ENCODE measurements at regions not wholly inside any gene's neighbourhood (a gene's known extent, or its start where the extent isn't known, plus 50 kb on each side); places are given as distances from the start of the nearest gene placed in this dataset.

GRCh38 chr11:128359515-128359914 is 227.8 kb downstream of the ETS1 start:
- H3K27ac ChIP-seq, result no peak overlapping the region
- no peaks in the 10 kb centered on the region for H3K9me3 ChIP-seq
- no peak for DNase-seq (ENCODE audit: low read depth in 1 of 2, low spot score in 1 of 2)
- H3K4me1 ChIP-seq, result 0 out of 3 replicates have a peak, but pooled peaks cover 7% of the 10 kb centered on the region
- ChIA-PET CTCF (interaction anchor here (0.6 to 1.1 kb wide), 2 partner anchors 14 to 187 kb away, joined by 3 to 4 read pairs; no protein-coding TSS in a partner anchor), POLR2A (no interaction called here)
- ATAC-seq, result no peak
- no peak for FAIRE-seq
- H3K4me3 ChIP-seq, result no peak overlapping the region
- TF ChIP-seq MAZ (IDR thresholded peaks at IDR 0.05; ENCODE audit: borderline replicate concordance, low read depth, low read length), result no peak
- no peak for TF ChIP-seq SREBF2 (IDR thresholded peaks at IDR 0.05)
- no peak for TF ChIP-seq CTCF (IDR thresholded peaks at IDR 0.05)
- TF ChIP-seq ZC3H11A (IDR thresholded peaks at IDR 0.05), result no peak
- no peak for TF ChIP-seq NPAS2 (CRISPR knock-in tag; IDR thresholded peaks at IDR 0.05; ENCODE audit: borderline replicate concordance)
- no peak for TF ChIP-seq SMC3 (IDR thresholded peaks at IDR 0.05)
- TF ChIP-seq HEYL (CRISPR knock-in tag; IDR thresholded peaks at IDR 0.05), result no peak
- 62% methylated on average over 3 of the region's 3 CpGs for WGBS (ENCODE audit: missing lambda C conversion rate)
- 0 out of 3 replicates have a peak overlapping the region, but pooled peaks have one; percentile 19 for H3K4me2 ChIP-seq

GRCh38 chr11:128357073-128357472 is 230.3 kb downstream of the ETS1 start:
- no peak overlapping the region for H3K4me3 ChIP-seq
- 55% methylated on average over 5 of the region's 5 CpGs for WGBS (ENCODE audit: missing lambda C conversion rate)
- ChIA-PET POLR2A (no interaction called here), CTCF (interaction anchor here (1.7 kb wide), 1 partner anchor 274 kb away, joined by 3 read pairs; no protein-coding TSS in a partner anchor)
- TF ChIP-seq ZSCAN20 (CRISPR knock-in tag; IDR thresholded peaks at IDR 0.05) (no peak), NR3C1 (IDR thresholded peaks at IDR 0.05) (no peak), CBX8 (IDR thresholded peaks at IDR 0.05) (no peak), HOXA7 (CRISPR knock-in tag; IDR thresholded peaks at IDR 0.05) (no peak), CEBPB (IDR thresholded peaks at IDR 0.05) (no peak), GATA3 (IDR thresholded peaks at IDR 0.05; ENCODE audit: borderline replicate concordance) (no peak), CHD2 (IDR thresholded peaks at IDR 0.05; ENCODE audit: low read length, partially characterized antibody) (no peak), ATOH8 (CRISPR knock-in tag; IDR thresholded peaks at IDR 0.05; ENCODE audit: low read depth) (no peak), SREBF2 (IDR thresholded peaks at IDR 0.05) (no peak), KDM5A (IDR thresholded peaks at IDR 0.05) (no peak), EP300 (IDR thresholded peaks at IDR 0.05) (no peak), EHMT2 (IDR thresholded peaks at IDR 0.05; ENCODE audit: low read depth) (no peak), MAFK (IDR thresholded peaks at IDR 0.05; ENCODE audit: partially characterized antibody) (no peak), ZFP36 (IDR thresholded peaks at IDR 0.05; ENCODE audit: borderline replicate concordance, partially characterized antibody) (no peak), ESRRA (IDR thresholded peaks at IDR 0.05; ENCODE audit: borderline replicate concordance, low read length) (no peak), RFX5 (IDR thresholded peaks at IDR 0.05) (no peak), RARB (CRISPR knock-in tag; IDR thresholded peaks at IDR 0.05) (no peak)
- TF ChIP-seq, protein P1, sequence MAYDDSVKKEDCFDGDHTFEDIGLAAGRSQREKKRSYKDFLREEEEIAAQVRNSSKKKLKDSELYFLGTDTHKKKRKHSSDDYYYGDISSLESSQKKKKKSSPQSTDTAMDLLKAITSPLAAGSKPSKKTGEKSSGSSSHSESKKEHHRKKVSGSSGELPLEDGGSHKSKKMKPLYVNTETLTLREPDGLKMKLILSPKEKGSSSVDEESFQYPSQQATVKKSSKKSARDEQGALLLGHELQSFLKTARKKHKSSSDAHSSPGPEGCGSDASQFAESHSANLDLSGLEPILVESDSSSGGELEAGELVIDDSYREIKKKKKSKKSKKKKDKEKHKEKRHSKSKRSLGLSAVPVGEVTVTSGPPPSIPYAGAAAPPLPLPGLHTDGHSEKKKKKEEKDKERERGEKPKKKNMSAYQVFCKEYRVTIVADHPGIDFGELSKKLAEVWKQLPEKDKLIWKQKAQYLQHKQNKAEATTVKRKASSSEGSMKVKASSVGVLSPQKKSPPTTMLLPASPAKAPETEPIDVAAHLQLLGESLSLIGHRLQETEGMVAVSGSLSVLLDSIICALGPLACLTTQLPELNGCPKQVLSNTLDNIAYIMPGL (CRISPR knock-in tag; IDR thresholded peaks at IDR 0.05; ENCODE audit: borderline replicate concordance), result no peak
- no peak overlapping the region for H3K27ac ChIP-seq
- DNase-seq (ENCODE audit: low read depth in 1 of 2, low spot score in 1 of 2) (no peak), FAIRE-seq (no peak), ATAC-seq (no peak)
- 0 out of 3 replicates have a peak, but pooled peaks cover 7% of the 10 kb centered on the region for H3K4me1 ChIP-seq
- no peaks in the 10 kb centered on the region for H3K9me3 ChIP-seq
- H3K4me2 ChIP-seq, result no peak overlapping the region
